Activated CD8-positive, alpha-beta memory T cell treated with anti-CD3 and anti-CD28 coated beads for 36 hours (primary cell): ENCODE measurements at regions not wholly inside any gene's neighbourhood (a gene's known extent, or its start where the extent isn't known, plus 50 kb on each side); places are given as distances from the start of the nearest gene placed in this dataset.

ENCODE experiments used
- CTCF ChIA-PET: fragments of 350-600 bp; sonication (Branson Sonifier 250); formaldehyde crosslinking; loops from one replicate; lab custom pipeline; 2021; ENCODE audit warnings: antibody characterized with exemption; lab: Charles Lee
- POLR2A ChIA-PET: fragments of 350-600 bp; sonication (Branson Sonifier 250); formaldehyde crosslinking; loops from one replicate; lab custom pipeline; 2021; ENCODE audit warnings: antibody characterized with exemption; lab: Charles Lee

GRCh38 chr10:83037653-83038052, 1101.7 kb upstream of the GHITM start:
- ChIA-PET POLR2A (no interaction called here), CTCF (no interaction called here)

GRCh38 chr10:83038631-83039030, 1100.7 kb upstream of the GHITM start:
- ChIA-PET POLR2A (no interaction called here), CTCF (no interaction called here)

GRCh38 chr10:83045731-83046130, 1093.6 kb upstream of the GHITM start:
- POLR2A ChIA-PET, result no interaction called here
- CTCF ChIA-PET, result no interaction called here

- CTCF ChIA-PET, result no interaction called here
- POLR2A ChIA-PET, result no interaction called here
These were observed 1088.5 kb upstream of the GHITM start for GRCh38 chr10:83050815-83051214.

- CTCF ChIA-PET, result no interaction called here
- POLR2A ChIA-PET, result no interaction called here
These were observed 1076.4 kb upstream of the GHITM start for GRCh38 chr10:83062871-83063270.

- ChIA-PET POLR2A (no interaction called here), CTCF (no interaction called here)
These were observed 1065.8 kb upstream of the GHITM start for GRCh38 chr10:83073472-83073871.

- ChIA-PET POLR2A (no interaction called here), CTCF (no interaction called here)
These were observed 1064.1 kb upstream of the GHITM start for GRCh38 chr10:83075016-83075814.

GRCh38 chr10:83075815-83076355, 1063.4 kb upstream of the GHITM start:
- ChIA-PET POLR2A (no interaction called here), CTCF (no interaction called here)

- POLR2A ChIA-PET, result no interaction called here
- CTCF ChIA-PET, result no interaction called here
These were observed 1062.9 kb upstream of the GHITM start for GRCh38 chr10:83076443-83076842.

GRCh38 chr10:83078160-83078559, 1061.1 kb upstream of the GHITM start:
- POLR2A ChIA-PET, result no interaction called here
- CTCF ChIA-PET, result no interaction called here

- ChIA-PET CTCF (no interaction called here), POLR2A (no interaction called here)
These were observed 1060.7 kb upstream of the GHITM start for GRCh38 chr10:83078645-83079044.

- CTCF ChIA-PET, result no interaction called here
These were observed 1055.5 kb upstream of the GHITM start for GRCh38 chr10:83083831-83084230.

GRCh38 chr10:83089335-83089734, 1050.0 kb upstream of the GHITM start:
- ChIA-PET POLR2A (no interaction called here), CTCF (no interaction called here)

More at GRCh38 chr10:83083831-83084230, 1055.5 kb upstream of the GHITM start:
- POLR2A ChIA-PET, result no interaction called here

GRCh38 chr10:83104616-83105015, 1034.7 kb upstream of the GHITM start:
- ChIA-PET POLR2A (no interaction called here), CTCF (no interaction called here)

- CTCF ChIA-PET, result no interaction called here
These were observed 1030.6 kb upstream of the GHITM start for GRCh38 chr10:83108565-83109333.

GRCh38 chr10:83119346-83119745, 1020.0 kb upstream of the GHITM start:
- CTCF ChIA-PET, result no interaction called here
- POLR2A ChIA-PET, result no interaction called here

More at GRCh38 chr10:83108565-83109333, 1030.6 kb upstream of the GHITM start:
- POLR2A ChIA-PET, result no interaction called here

GRCh38 chr10:83122336-83122735, 1017.0 kb upstream of the GHITM start:
- ChIA-PET POLR2A (no interaction called here), CTCF (no interaction called here)

GRCh38 chr10:83127942-83128575, 1011.2 kb upstream of the GHITM start:
- CTCF ChIA-PET, result no interaction called here
- POLR2A ChIA-PET, result no interaction called here

- POLR2A ChIA-PET, result no interaction called here
- CTCF ChIA-PET, result no interaction called here
These were observed 998.5 kb upstream of the GHITM start for GRCh38 chr10:83140811-83141210.

- POLR2A ChIA-PET, result no interaction called here
These were observed 997.2 kb upstream of the GHITM start for GRCh38 chr10:83142074-83142563.

More at GRCh38 chr10:83142074-83142563, 997.2 kb upstream of the GHITM start:
- CTCF ChIA-PET, result no interaction called here
